Neuronal stem cell (in vitro differentiated cells): ENCODE measurements at regions not wholly inside any gene's neighbourhood (a gene's known extent, or its start where the extent isn't known, plus 50 kb on each side); places are given as distances from the start of the nearest gene placed in this dataset.
"Not testable (repeated sequence)": the region's sequence is repeated elsewhere in the genome, so short reads cannot be mapped to it uniquely, and the experiment has no call there.

ENCODE experiments used
- DNase-seq: peaks from one replicate; pipeline ENCODE4 v3.0.0-alpha.2; 2013; ENCODE audit warnings: low spot score
- H2AFZ ChIP-seq: one replicate; pipeline ENCODE4 v1.6.1; 2013; ENCODE audit warnings: mild to moderate bottlenecking, low read length, inconsistent platforms
- H2AK5ac ChIP-seq: 2 replicates; pipeline ENCODE4 v1.6.1; 2013; ENCODE audit warnings: low read depth, mild to moderate bottlenecking, inconsistent platforms, low read length, moderate library complexity, mixed read lengths
- H2BK120ac ChIP-seq: 2 replicates; pipeline ENCODE4 v1.6.1; 2013; ENCODE audit warnings: low read depth, mild to moderate bottlenecking, inconsistent platforms, low read length, moderate library complexity, mixed read lengths
- H2BK12ac ChIP-seq: one replicate; pipeline ENCODE4 v1.6.1; 2013; ENCODE audit warnings: low read length, inconsistent platforms
- H2BK15ac ChIP-seq: 2 replicates; pipeline ENCODE4 v1.6.1; 2013; ENCODE audit warnings: mild to moderate bottlenecking, low read length, inconsistent platforms, mixed read lengths
- H2BK5ac ChIP-seq: one replicate; pipeline ENCODE4 v1.6.1; 2013; ENCODE audit warnings: inconsistent platforms, mild to moderate bottlenecking, low read length, moderate library complexity
- H3K14ac ChIP-seq: one replicate; pipeline ENCODE4 v1.6.1; 2013; ENCODE audit warnings: low read length, inconsistent platforms
- H3K18ac ChIP-seq: 2 replicates; pipeline ENCODE4 v1.6.1; 2013; ENCODE audit warnings: low read length, inconsistent platforms
- H3K23ac ChIP-seq: 2 replicates; pipeline ENCODE4 v1.6.1; 2013; ENCODE audit warnings: low read depth, mild to moderate bottlenecking, mixed read lengths, low read length, inconsistent platforms; ENCODE audit not compliant: poor library complexity
- H3K27ac ChIP-seq: replicated peaks from 3 replicates; pipeline ENCODE4 v1.5.1; 2013; ENCODE audit warnings: low read length, inconsistent platforms
- H3K27me3 ChIP-seq, 3 experiments: 2 replicates each; pipeline ENCODE4 v1.6.1; 2013; ENCODE audit warnings: low read length in 3 of 3, mild to moderate bottlenecking in 2 of 3, inconsistent platforms in 1 of 3, low read depth in 1 of 3, mixed read lengths in 1 of 3, moderate library complexity in 1 of 3; ENCODE audit not compliant: control insufficient read depth in 3 of 3, insufficient read depth in 3 of 3
- H3K36me3 ChIP-seq, 2 donors: replicated peaks in 1 of 2; 2 replicates each; pipeline ENCODE4 v1.6.1; 2013; ENCODE audit warnings: low read length in 2 of 2; ENCODE audit not compliant: control insufficient read depth in 2 of 2, insufficient read depth in 2 of 2
- H3K4ac ChIP-seq: 2 replicates; pipeline ENCODE4 v1.6.1; 2013; ENCODE audit warnings: inconsistent platforms, mild to moderate bottlenecking, low read length, moderate library complexity
- H3K4me1 ChIP-seq, 2 donors: 1 replicate in 1 of 2; 2 replicates in 1 of 2; pipeline ENCODE4 v1.6.1; 2013; ENCODE audit warnings: low read length in 2 of 2, low read depth in 1 of 2; ENCODE audit not compliant: control insufficient read depth in 2 of 2, insufficient read depth in 1 of 2
- H3K4me2 ChIP-seq: one replicate; pipeline ENCODE4 v1.6.1; 2013; ENCODE audit warnings: mild to moderate bottlenecking, low read length, inconsistent platforms; ENCODE audit not compliant: insufficient read depth, poor library complexity, severe bottlenecking
- H3K4me3 ChIP-seq, 2 donors: 2 replicates each; pipeline ENCODE4 v1.5.1; 2013; ENCODE audit warnings: low read length in 2 of 2, mild to moderate bottlenecking in 2 of 2, inconsistent platforms in 1 of 2, moderate library complexity in 1 of 2
- H3K79me1 ChIP-seq: one replicate; pipeline ENCODE4 v1.6.1; 2013; ENCODE audit warnings: low read depth, mild to moderate bottlenecking, inconsistent platforms, low read length, moderate library complexity
- H3K9ac ChIP-seq: one replicate; pipeline ENCODE4 v1.6.1; 2013; ENCODE audit warnings: mild to moderate bottlenecking, low read depth, low read length, inconsistent platforms; ENCODE audit not compliant: poor library complexity
- H3K9me3 ChIP-seq, 2 donors: replicated peaks in 1 of 2; 2 replicates each; pipeline versions ENCODE3 to v1.6.1; 2013; ENCODE audit warnings: low read length in 2 of 2, mild to moderate bottlenecking in 2 of 2, inconsistent platforms in 1 of 2, low read depth in 1 of 2, mixed read lengths in 1 of 2, moderate library complexity in 1 of 2; ENCODE audit not compliant: control insufficient read depth in 2 of 2, insufficient read depth in 1 of 2
- H4K8ac ChIP-seq: one replicate; pipeline ENCODE4 v1.6.1; 2013; ENCODE audit warnings: low read depth, mild to moderate bottlenecking, inconsistent platforms, low read length, moderate library complexity
- H4K91ac ChIP-seq: one replicate; pipeline ENCODE4 v1.6.1; 2013; ENCODE audit warnings: low read length, low read depth, mild to moderate bottlenecking, inconsistent platforms; ENCODE audit not compliant: poor library complexity
- WGBS, 2 donors: extraction: QIAGEN DNeasy Blood & Tissue Kit; methylation state at CpG; one replicate each; pipeline ENCODE4 v1.1.7; 2013; ENCODE audit warnings: missing lambda C conversion rate in 2 of 2, mixed read lengths in 1 of 2; ENCODE audit not compliant: insufficient read length in 2 of 2, insufficient replicate concordance in 1 of 2; ENCODE audit errors: extremely low coverage in 2 of 2; 5-methylcytosine and 5-hydroxymethylcytosine counted together

GRCh38 chr3:127076166-127076992 is 93.5 kb downstream of the PLXNA1 start:
- not testable (repeated sequence) for H3K4me2 ChIP-seq, H3K4me3 ChIP-seq, H4K91ac ChIP-seq, H2AFZ ChIP-seq, H3K79me1 ChIP-seq, H3K4me1 ChIP-seq, H3K23ac ChIP-seq, DNase-seq, H2BK15ac ChIP-seq, H3K27ac ChIP-seq, H2BK5ac ChIP-seq, H3K27me3 ChIP-seq, H3K14ac ChIP-seq, H3K4ac ChIP-seq, H3K9ac ChIP-seq, H2BK120ac ChIP-seq, H3K36me3 ChIP-seq, H4K8ac ChIP-seq, H3K9me3 ChIP-seq, H2BK12ac ChIP-seq
- Histone ChIP-seq H3K18ac (peak overlapping the region; percentile 48), H2AK5ac (peak overlapping the region; percentile 22)
- no CpG with 5 or more reads among the region's 34 CpGs for WGBS, 2 donors

DNA sequence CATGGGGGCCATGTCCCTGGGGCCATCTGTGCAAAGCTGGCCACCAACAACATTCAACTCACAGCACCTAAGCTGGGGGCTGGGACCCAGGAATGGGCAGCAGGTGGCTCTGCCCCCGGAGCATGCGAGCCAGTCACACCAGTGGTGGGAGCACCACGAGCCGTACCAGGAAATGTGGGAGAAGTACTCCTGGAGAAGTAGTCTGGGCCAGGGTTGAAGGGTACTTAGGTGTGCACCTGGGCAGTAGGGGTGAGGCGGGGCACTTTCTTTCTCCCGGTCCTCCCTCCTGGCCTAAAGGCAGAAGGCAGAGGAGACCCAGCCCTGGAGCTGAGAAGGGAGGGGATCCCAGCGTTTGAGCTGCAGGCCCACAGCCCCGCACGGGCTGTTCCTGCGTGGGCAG is 94.2 kb downstream of the PLXNA1 start:
- no peak overlapping the region for H3K14ac ChIP-seq
- H4K8ac ChIP-seq, result no peak overlapping the region
- H3K27ac ChIP-seq, result no peak overlapping the region
- WGBS, 2 donors, result no CpG with 5 or more reads among the region's 10 CpGs
- peaks cover 0 to 3% (median 0%) of the 10 kb centered on the region in 3 experiments for H3K27me3 ChIP-seq
- H3K23ac ChIP-seq, result no peak overlapping the region
- H3K36me3 ChIP-seq, result no peaks in the 10 kb centered on the region
- H3K4me1 ChIP-seq, result peaks cover 0 to 4% of the 10 kb centered on the region in 2 donors
- H2BK15ac ChIP-seq, result no peak overlapping the region
- H3K4me2 ChIP-seq, result no peak overlapping the region
- no peak overlapping the region for H2AFZ ChIP-seq
- no peak overlapping the region for H3K4me3 ChIP-seq
- H3K4ac ChIP-seq, result no peak overlapping the region
- peak overlapping the region; percentile 22 for H2AK5ac ChIP-seq
- no peak overlapping the region for H3K9ac ChIP-seq
- no peak overlapping the region for H2BK5ac ChIP-seq
- DNase-seq, result no peak
- no peak overlapping the region for H4K91ac ChIP-seq
- H3K18ac ChIP-seq, result peak overlapping the region; percentile 42
- H3K79me1 ChIP-seq, result no peaks in the 10 kb centered on the region
- no peak overlapping the region for H2BK120ac ChIP-seq
- peaks cover 0 to 3% of the 10 kb centered on the region in 2 donors for H3K9me3 ChIP-seq
- no peak overlapping the region for H2BK12ac ChIP-seq

DNA sequence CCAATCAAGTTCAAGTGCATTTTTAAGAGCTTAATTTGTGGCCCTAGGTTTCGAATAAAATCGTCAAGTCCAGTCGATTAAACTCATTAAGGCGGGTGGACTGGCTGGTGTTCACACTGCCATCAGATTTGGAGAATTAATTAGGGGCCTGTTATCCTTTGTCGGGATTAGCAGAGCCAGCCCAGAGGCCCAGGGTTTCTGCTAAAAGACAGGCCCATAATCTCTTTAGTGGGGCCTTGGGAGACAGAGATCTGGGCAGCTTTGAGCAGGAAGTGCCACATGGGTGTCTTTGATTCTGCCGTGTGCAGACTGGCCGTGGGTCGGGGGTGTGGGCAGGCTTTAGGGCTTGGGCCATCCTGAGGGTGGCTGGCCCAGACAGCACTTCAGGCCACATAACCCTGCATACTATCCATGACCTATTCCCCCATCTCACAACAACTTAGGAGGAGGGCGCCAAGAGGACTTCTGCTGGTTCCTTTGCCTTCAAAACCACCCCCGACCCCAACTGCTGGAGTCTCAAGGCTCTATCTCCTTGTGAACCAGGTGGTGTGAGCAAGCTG is 94.7 kb downstream of the PLXNA1 start:
- Histone ChIP-seq H3K9ac (no peak overlapping the region), H2AFZ (no peak overlapping the region), H3K4me1 (peaks cover 0 to 4% of the 10 kb centered on the region in 2 donors), H2BK120ac (no peak overlapping the region), H3K4me2 (no peak overlapping the region), H3K14ac (peak overlapping the region; percentile 83), H3K27ac (no peak overlapping the region), H3K79me1 (no peaks in the 10 kb centered on the region), H4K91ac (no peak overlapping the region), H3K18ac (no peak overlapping the region), H2BK5ac (no peak overlapping the region), H3K4ac (no peak overlapping the region), H3K4me3 (no peak overlapping the region), H4K8ac (no peak overlapping the region), H2BK15ac (no peak overlapping the region), H2AK5ac (peak overlapping the region; percentile 5), H3K23ac (no peak overlapping the region), H3K36me3 (no peaks in the 10 kb centered on the region), H2BK12ac (no peak overlapping the region), H3K9me3 (peaks cover 0 to 3% of the 10 kb centered on the region in 2 donors), H3K27me3 (peaks cover 0 to 3% (median 0%) of the 10 kb centered on the region in 3 experiments)
- DNase-seq, result no peak
- no CpG with 5 or more reads among the region's 10 CpGs for WGBS, 2 donors

DNA sequence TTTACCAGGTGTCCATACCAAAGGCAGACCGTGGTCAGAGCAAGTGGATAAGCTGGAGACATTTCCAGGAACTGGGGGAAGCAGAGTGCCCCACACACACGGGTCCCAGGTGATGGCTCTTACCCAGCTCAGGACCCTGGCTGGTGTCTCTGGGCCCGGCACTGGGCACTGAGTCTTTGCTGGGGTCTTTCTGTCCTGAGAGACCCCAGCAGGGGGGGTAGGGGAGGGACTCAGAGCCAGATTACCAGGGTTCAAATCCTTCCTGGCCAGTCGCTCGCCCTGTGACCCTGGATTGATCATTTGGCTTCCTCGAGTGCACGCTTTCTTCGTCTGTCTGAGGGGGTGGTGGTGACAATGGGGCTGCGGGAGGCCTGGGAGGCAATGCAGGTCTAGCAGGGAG is 95.7 kb downstream of the PLXNA1 start:
- no peak overlapping the region for H3K27ac ChIP-seq

More for the DNA sequence above, 95.7 kb downstream of the PLXNA1 start:
- Histone ChIP-seq H3K18ac (peak overlapping the region; percentile 23), H2BK12ac (peak overlapping the region; percentile 23), H3K23ac (no peak overlapping the region), H3K4me1 (peaks cover 0 to 8% of the 10 kb centered on the region in 2 donors), H2AFZ (no peak overlapping the region), H3K4me3 (no peak overlapping the region), H2AK5ac (peak overlapping the region; percentile 61), H3K9ac (no peak overlapping the region), H2BK5ac (no peak overlapping the region), H3K4me2 (no peak overlapping the region), H3K79me1 (no peaks in the 10 kb centered on the region), H3K27me3 (peaks cover 0 to 3% (median 0%) of the 10 kb centered on the region in 3 experiments), H4K91ac (no peak overlapping the region), H3K36me3 (no peaks in the 10 kb centered on the region), H2BK120ac (no peak overlapping the region), H4K8ac (no peak overlapping the region), H3K9me3 (peaks cover 0 to 3% of the 10 kb centered on the region in 2 donors), H3K14ac (no peak overlapping the region), H2BK15ac (peak overlapping the region; percentile 79), H3K4ac (no peak overlapping the region)
- no peak for DNase-seq
- WGBS, 2 donors, result no CpG with 5 or more reads among the region's 9 CpGs
